ENCODE measurements at regions not wholly inside any gene's neighbourhood (a gene's known extent, or its start where the extent isn't known, plus 50 kb on each side); places are given as distances from the start of the nearest gene placed in this dataset.
"Not testable (repeated sequence)": the region's sequence is repeated elsewhere in the genome, so short reads cannot be mapped to it uniquely, and the experiment has no call there.

GRCh38 chr10:109275960-109276359, 647.4 kb downstream of the XPNPEP1 start:
- no peak for DNase-seq (ENCODE audit: low spot score)

GRCh38 chr10:109274681-109275080, 648.6 kb downstream of the XPNPEP1 start:
- no peak for DNase-seq (ENCODE audit: low spot score)

- DNase-seq (ENCODE audit: low spot score): no peak
Observed at GRCh38 chr10:109270173-109270572, 653.1 kb downstream of the XPNPEP1 start.

- DNase-seq (ENCODE audit: low spot score): no peak
Observed at GRCh38 chr10:109264004-109264403, 659.3 kb downstream of the XPNPEP1 start.

GRCh38 chr10:109261231-109261630, 662.1 kb downstream of the XPNPEP1 start:
- no peak for DNase-seq (ENCODE audit: low spot score)

- DNase-seq (ENCODE audit: low spot score): no peak
Observed at GRCh38 chr10:109259293-109259692, 664.0 kb downstream of the XPNPEP1 start.

GRCh38 chr10:109253306-109253705, 670.0 kb downstream of the XPNPEP1 start:
- no peak for DNase-seq (ENCODE audit: low spot score)

- no peak for DNase-seq (ENCODE audit: low spot score)
Observed at GRCh38 chr10:109250152-109250551, 673.2 kb downstream of the XPNPEP1 start.

- DNase-seq (ENCODE audit: low spot score): no peak
Observed at GRCh38 chr10:109247814-109248213, 675.5 kb downstream of the XPNPEP1 start.

GRCh38 chr10:109245821-109246220, 677.5 kb downstream of the XPNPEP1 start:
- DNase-seq (ENCODE audit: low spot score): no peak

- no peak for DNase-seq (ENCODE audit: low spot score)
Observed at GRCh38 chr10:109239371-109239770, 683.9 kb downstream of the XPNPEP1 start.

- DNase-seq (ENCODE audit: low spot score): no peak
Observed at GRCh38 chr10:109237682-109238081, 685.6 kb downstream of the XPNPEP1 start.

- no peak for DNase-seq (ENCODE audit: low spot score)
Observed at GRCh38 chr10:109237050-109237449, 686.3 kb downstream of the XPNPEP1 start.

- DNase-seq (ENCODE audit: low spot score): not testable (repeated sequence)
Observed at GRCh38 chr10:109223533-109223932, 699.8 kb downstream of the XPNPEP1 start.

- no peak for DNase-seq (ENCODE audit: low spot score)
Observed at GRCh38 chr10:109219935-109220605, 703.2 kb downstream of the XPNPEP1 start.

GRCh38 chr10:109218207-109218606, 705.1 kb downstream of the XPNPEP1 start:
- no peak for DNase-seq (ENCODE audit: low spot score)

GRCh38 chr10:109215291-109216075, 707.8 kb downstream of the XPNPEP1 start:
- no peak for DNase-seq (ENCODE audit: low spot score)

- not testable (repeated sequence) for DNase-seq (ENCODE audit: low spot score)
Observed at GRCh38 chr10:109214891-109215290, 708.4 kb downstream of the XPNPEP1 start.

- no peak for DNase-seq (ENCODE audit: low spot score)
Observed at GRCh38 chr10:109207361-109207760, 716.0 kb downstream of the XPNPEP1 start.

GRCh38 chr10:109205929-109206585, 717.3 kb downstream of the XPNPEP1 start:
- DNase-seq (ENCODE audit: low spot score): no peak

- no peak for DNase-seq (ENCODE audit: low spot score)
Observed at GRCh38 chr10:109203646-109204353, 719.5 kb downstream of the XPNPEP1 start.

- DNase-seq (ENCODE audit: low spot score): no peak
Observed at GRCh38 chr10:109202111-109202510, 721.2 kb downstream of the XPNPEP1 start.

All from hematopoietic multipotent progenitor cell treated with erythropoietin and hydrocortisone succinate and interleukin-3 and kit ligand, for 15 days (in vitro differentiated cells).